Osteocyte (in vitro differentiated cells): ENCODE measurements at regions not wholly inside any gene's neighbourhood (a gene's known extent, or its start where the extent isn't known, plus 50 kb on each side); places are given as distances from the start of the nearest gene placed in this dataset.

Experiments
- DNase-seq: peaks from one replicate; pipeline ENCODE4 v3.0.0; 2021; ENCODE audit warnings: mixed read lengths; ENCODE audit not compliant: unreplicated experiment; ENCODE audit errors: extremely low spot score
- H3K27ac Mint-ChIP-seq: one replicate; pipeline ENCODE4 v1.8.0; 2021; ENCODE audit warnings: mild to moderate bottlenecking, mixed read lengths; ENCODE audit not compliant: unreplicated experiment
- H3K27me3 Mint-ChIP-seq: one replicate; pipeline ENCODE4 v1.8.0; 2021; ENCODE audit warnings: mixed read lengths; ENCODE audit not compliant: unreplicated experiment
- H3K36me3 Mint-ChIP-seq: one replicate; pipeline ENCODE4 v1.8.0; 2021; ENCODE audit warnings: mixed read lengths; ENCODE audit not compliant: unreplicated experiment
- H3K4me1 Mint-ChIP-seq: one replicate; pipeline ENCODE4 v1.8.0; 2021; ENCODE audit warnings: mixed read lengths; ENCODE audit not compliant: unreplicated experiment
- H3K4me3 Mint-ChIP-seq: one replicate; pipeline ENCODE4 v1.8.0; 2021; ENCODE audit warnings: mild to moderate bottlenecking, moderate library complexity, mixed read lengths; ENCODE audit not compliant: unreplicated experiment
- H3K9me3 Mint-ChIP-seq: one replicate; pipeline ENCODE4 v1.8.0; 2021; ENCODE audit warnings: mixed read lengths; ENCODE audit not compliant: unreplicated experiment
- TF ChIP-seq, protein P1 (sequence below): fragments of 200-600 bp; sonication (generic); IDR thresholded peaks from 2 replicates; pipeline ENCODE4 v1.5.0; 2021; ENCODE audit warnings: antibody characterized with exemption, mild to moderate bottlenecking, moderate library complexity

DNA sequence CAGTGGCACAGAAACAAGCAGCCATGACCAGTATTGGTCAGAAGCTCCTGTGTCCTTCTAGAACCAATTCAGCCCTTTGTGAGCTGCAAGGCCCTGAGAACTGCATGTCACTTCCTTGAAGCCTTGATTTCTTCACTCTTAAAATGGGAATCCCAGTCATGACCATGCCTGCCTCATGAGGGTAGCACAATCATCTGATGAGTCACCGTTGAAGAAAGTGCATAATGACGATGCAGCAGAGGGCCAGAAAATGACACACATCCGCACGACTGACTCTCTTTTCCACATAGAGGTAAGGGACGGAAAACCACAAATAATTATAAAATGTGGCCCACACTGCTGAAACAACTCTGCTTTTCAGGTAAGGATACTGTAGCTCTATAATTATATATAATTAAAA, 777.4 kb downstream of the BCL11B start:
- Mint-ChIP-seq H3K4me1 (no peaks in the 10 kb centered on the region), H3K4me3 (no peak overlapping the region), H3K36me3 (no peaks in the 10 kb centered on the region), H3K27ac (no peak overlapping the region), H3K9me3 (peaks cover 18% of the 10 kb centered on the region), H3K27me3 (no peaks in the 10 kb centered on the region)
- TF ChIP-seq, protein P1, sequence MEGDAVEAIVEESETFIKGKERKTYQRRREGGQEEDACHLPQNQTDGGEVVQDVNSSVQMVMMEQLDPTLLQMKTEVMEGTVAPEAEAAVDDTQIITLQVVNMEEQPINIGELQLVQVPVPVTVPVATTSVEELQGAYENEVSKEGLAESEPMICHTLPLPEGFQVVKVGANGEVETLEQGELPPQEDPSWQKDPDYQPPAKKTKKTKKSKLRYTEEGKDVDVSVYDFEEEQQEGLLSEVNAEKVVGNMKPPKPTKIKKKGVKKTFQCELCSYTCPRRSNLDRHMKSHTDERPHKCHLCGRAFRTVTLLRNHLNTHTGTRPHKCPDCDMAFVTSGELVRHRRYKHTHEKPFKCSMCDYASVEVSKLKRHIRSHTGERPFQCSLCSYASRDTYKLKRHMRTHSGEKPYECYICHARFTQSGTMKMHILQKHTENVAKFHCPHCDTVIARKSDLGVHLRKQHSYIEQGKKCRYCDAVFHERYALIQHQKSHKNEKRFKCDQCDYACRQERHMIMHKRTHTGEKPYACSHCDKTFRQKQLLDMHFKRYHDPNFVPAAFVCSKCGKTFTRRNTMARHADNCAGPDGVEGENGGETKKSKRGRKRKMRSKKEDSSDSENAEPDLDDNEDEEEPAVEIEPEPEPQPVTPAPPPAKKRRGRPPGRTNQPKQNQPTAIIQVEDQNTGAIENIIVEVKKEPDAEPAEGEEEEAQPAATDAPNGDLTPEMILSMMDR, result no peak
- no peak for DNase-seq

DNA sequence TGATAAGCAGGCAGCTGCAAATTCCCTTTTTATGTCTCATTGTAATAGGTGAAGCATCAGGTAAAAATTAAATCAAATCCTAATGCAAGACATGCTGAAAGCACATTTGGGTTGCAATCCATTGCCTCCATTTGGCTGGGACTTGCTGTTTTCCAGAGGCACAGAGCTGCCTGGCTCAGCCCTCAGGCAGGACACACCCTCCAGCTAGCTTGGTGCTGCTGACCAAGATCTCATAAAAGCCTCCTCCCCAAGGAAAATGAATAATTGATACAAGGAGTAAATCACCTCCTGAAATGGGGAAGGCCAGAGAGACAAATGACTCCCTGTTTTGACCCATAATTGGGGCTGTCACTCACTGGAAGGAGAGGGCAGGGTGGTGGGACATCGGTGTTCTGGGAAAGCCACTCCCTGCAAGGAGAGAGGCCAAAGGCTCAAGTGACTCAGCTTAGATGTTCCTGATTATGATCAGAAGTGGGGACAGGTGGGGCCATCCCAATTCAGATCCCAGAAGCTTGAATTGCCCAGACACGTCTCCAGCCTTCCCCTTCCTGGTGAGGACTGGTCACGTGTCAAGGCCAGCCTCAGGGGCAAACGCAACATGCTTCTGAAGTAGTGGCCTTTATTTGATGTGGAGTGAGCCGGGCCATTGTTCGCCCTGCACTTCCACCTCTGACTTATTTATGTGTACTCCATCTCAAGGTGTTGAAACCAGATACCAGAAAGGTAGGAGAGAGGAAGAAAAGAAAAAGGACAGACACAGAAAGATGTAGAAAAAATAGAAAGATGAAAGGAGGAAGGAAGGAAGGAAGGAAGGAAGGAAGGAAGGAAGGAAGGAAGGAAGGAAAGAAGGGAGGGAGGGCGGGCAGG, 773.7 kb downstream of the BCL11B start:
- Mint-ChIP-seq H3K27ac (no peak overlapping the region), H3K4me1 (no peaks in the 10 kb centered on the region), H3K9me3 (peaks cover 32% of the 10 kb centered on the region), H3K36me3 (no peaks in the 10 kb centered on the region), H3K27me3 (no peaks in the 10 kb centered on the region), H3K4me3 (no peak overlapping the region)
- DNase-seq, result no peak
- TF ChIP-seq, protein P1, result no peak

DNA sequence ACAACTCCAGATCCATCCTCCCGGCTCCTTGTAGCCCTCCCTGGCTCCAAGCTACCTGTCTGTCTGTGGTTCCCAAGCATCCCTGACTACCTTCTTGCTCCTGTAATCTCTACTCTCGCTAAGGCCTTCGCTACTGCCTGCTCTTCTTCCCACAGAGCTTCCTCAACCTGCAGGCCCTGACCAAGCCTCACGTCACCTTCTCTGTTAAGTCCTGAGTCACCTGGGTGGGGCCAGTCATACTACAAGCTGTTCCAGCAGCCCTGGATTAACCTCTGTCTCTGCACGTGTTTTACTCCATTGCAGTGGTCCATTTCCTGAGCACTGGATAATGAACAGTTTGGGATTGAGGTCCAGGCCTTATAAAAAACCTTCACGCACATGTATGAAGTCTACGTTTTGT, 770.7 kb downstream of the BCL11B start:
- DNase-seq, result no peak
- TF ChIP-seq, protein P1, result no peak
- Mint-ChIP-seq H3K36me3 (no peaks in the 10 kb centered on the region), H3K27ac (no peak overlapping the region), H3K4me1 (no peaks in the 10 kb centered on the region), H3K9me3 (peaks cover 39% of the 10 kb centered on the region), H3K4me3 (no peak overlapping the region), H3K27me3 (no peaks in the 10 kb centered on the region)

DNA sequence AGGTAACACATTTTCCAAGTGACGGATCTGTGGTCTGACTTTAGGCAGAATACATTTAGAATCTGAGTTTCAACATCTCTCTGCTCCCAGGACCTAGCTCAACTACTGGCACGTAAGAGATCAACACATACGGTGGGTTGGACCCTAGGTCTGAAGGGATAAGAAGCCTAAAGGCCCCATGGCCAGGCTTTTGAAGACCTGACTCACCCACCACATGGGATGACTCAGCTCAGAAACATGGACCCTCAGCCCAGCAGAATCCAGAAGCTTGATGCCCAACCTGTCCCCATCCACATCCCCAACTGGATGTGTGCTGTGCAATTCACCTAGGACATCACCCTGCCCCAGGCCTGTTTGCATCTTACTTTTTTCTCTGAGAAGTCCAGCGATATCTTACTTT, 770.2 kb downstream of the BCL11B start:
- Mint-ChIP-seq H3K27me3 (no peaks in the 10 kb centered on the region), H3K9me3 (peaks cover 37% of the 10 kb centered on the region), H3K36me3 (no peaks in the 10 kb centered on the region), H3K27ac (no peak overlapping the region), H3K4me3 (no peak overlapping the region), H3K4me1 (no peaks in the 10 kb centered on the region)
- no peak for DNase-seq
- TF ChIP-seq, protein P1, result no peak

DNA sequence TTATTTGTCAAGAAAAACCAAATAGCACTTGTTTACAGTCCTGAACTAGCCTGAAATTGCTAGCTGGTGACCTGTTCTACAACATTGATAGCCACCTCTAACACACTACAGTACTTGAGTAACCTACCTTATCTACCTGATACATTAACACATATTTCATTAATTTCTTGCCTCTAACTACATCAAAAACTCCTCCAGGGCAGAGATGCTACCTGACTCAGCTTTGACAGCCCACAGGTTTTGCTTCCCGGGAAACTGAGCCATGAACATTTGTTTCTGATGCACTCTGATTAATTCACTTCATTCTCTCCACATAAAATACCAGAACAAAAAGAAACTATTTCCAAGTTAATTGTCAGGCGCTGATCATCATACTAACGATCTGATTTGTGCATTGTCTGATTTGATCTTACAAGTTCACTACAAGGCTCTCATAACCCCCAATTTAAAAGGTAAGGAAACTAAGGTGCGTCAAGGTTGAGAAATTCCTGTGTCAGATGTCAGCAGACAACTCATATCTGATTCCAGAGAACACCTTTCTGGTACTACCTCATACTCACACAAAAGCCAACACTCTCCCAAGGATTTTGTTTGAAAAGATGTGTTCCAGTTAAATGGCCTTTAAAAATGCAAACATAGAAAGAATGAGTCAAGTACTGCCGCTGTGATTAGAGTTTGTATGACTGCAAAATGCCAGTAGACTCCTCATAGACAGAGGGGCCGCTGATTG, 768.7 kb downstream of the BCL11B start:
- Mint-ChIP-seq H3K4me3 (no peak overlapping the region), H3K27me3 (no peaks in the 10 kb centered on the region), H3K4me1 (no peaks in the 10 kb centered on the region), H3K36me3 (no peaks in the 10 kb centered on the region), H3K9me3 (peaks cover 37% of the 10 kb centered on the region), H3K27ac (no peak overlapping the region)
- DNase-seq, result no peak
- TF ChIP-seq, protein P1, result no peak
